NCI-H774 (cell line): ENCODE measurements at regions not wholly inside any gene's neighbourhood (a gene's known extent, or its start where the extent isn't known, plus 50 kb on each side); places are given as distances from the start of the nearest gene placed in this dataset.

Experiments used
- DNase-seq: peaks from one replicate; lab custom pipeline; 2025; lab: John Stamatoyannopoulos, UW

DNA sequence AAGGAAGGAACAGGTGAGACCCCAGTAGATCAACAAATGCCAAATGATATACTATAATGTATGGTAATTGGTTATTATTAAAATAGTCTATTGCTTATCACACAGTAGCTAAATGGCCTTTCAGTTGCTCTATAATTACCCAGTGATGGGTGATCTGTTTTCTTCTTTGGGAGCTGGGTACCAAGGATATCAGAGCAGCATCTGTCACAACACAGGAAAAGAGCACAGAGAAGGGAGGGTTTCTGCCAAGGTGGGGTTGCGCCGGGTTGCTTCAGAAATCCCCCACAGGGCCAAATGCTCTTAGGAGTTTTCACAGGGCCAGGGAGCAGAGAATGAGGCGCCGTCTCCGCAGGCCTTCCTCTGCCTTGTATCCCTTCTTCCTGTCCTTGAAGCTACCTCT is 469.4 kb downstream of the INSC start:
- no peak for DNase-seq

DNA sequence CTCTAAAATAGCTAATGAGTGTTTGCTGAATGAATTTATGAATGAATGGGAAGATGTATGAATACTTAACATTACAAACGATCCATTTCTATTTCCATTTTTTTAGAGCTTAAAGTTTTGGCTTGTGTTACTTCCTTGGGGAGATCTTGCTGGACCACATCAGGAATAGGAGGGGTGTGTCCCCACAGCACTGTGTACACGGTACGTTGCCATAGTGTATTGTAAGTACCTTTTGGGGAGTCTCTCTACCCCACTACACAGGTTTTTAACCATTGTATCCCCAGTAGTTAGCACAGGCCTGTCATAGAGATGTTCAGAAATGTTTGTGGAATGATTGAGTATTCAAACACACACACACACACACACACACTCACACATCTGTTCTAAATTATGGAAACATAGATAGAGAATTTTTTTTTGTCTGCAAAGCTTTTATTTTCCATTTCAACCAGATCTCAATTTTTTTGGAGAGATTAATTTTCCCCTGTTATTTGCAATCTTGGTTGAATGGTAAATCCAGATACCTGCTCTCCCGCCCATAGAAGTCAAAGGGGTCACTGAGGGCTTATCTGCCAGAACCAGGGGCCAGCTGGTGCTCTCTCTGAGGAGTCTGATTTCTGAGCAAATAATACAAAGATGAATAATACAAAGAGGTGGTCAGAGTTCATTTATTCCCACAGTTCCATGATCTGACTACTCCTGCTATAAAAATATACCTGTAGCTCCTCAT is 471.0 kb downstream of the INSC start:
- DNase-seq, result no peak

GRCh38 chr11:15586741-15587473 is 472.2 kb downstream of the INSC start:
- DNase-seq, result no peak

GRCh38 chr11:15589070-15589626 is 474.4 kb downstream of the INSC start:
- no peak for DNase-seq

DNA sequence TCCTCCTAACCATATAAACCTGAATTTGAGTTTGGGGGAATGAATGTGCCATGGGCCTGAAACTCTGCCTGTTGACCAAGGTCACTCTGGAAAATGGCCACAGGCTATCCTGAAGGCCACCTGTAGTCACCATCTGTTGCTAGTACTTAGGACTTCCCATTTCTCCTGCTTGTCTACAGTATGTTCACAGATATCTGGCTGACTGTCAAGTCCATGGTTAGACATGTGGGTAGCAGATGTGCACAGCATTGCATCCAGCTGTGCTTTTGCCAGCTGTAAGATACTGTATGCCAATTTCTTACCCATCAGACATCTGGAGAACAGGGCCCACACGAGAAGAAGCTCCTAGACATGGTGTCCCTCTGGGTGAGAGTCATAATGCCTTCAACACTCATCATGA is 475.4 kb downstream of the INSC start:
- DNase-seq, result no peak

GRCh38 chr11:15591112-15591537 is 476.4 kb downstream of the INSC start:
- no peak for DNase-seq

DNA sequence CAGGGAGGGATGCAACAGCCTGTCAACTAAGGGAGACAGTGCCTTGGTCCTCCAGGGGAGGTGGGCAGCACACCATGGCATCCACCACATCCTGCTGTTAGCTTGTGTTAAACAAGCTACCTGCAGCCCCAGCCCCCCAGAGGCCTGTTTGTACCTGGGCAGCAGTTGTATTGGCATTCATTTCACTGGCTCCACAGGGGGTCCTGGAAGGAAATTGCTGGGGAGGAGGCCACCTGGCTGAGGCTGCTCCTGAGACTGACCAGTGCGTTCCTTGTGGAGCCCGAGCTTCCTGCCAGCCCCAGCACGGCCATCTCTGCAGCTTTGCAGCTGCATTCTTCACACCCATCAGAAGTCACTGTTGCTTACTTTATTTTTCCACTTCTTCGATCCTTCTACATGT is 479.9 kb downstream of the INSC start:
- no peak for DNase-seq

DNA sequence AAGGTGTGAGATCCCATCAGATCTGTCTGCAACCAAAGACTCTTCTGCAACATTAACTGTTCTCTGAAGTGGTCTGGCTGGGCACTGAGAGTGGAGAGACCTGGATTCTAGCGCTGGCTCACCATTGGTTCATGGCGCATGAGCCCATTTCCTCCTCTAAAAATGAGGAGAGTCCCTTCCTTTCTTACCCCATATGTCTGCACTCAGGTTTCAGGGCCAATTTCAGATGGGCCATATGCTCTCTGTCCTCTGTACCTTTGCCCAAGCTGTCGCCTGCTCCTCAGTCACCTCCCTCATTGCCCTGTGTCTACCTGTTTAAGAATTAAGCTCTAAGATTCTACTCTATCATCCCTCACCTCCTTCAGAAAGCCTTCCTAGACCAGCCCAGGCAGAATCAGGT is 484.7 kb downstream of the INSC start:
- no peak for DNase-seq

DNA sequence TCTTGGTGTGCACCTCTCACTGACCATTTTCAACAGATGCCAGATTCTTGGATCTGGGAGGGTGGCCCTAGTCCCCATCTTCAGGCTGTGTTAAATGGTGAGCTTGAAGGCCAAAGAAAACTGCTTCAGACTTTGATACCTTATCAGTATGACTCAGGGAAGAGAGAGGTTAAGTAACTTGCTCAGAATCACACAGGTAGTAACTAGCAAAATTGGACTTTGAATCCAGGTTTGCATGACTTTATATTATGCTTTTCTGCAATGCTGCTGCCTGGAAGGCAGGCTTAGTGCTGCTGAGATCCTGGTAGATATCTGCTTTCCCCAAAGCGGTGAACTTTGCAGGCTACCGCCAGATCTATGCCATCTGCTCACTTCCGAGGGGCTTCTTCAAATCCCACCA is 487.3 kb downstream of the INSC start:
- no peak for DNase-seq

DNA sequence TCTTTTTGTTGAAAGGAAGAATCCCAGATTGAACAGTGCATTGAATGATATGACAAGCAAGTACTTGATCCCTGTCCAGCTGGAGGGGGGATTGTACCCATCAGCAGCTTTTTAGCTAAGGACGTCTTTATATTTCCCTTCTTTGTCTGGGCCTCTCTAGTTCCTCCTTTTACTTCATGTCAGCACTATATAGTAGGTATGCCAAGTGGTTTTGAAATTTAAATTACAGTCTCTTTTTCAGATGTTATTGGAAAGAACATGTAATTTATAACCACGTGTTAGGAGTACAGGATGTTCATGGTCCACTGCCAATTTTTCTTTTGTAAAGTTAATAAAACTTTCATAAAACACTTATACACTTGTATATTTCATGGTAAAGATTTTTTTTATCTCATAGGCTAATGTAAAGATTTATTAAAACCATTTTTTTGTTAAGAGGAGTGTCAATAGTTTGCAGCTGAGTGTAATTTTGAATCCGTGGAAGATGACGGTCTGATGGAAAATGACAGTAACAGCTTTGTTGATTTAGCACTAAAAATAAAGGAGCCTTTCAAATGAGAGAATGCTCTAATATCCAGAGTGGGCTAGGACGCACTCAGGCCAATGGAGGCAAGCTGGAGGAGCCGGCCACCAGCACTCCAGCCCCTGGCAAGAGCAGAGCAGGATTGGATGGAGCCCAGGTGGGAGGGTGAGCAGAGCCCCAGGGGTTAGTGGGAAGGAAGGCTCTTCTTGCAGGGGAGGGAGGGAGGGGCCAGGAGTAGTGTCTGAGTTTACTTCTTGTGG is 488.3 kb downstream of the INSC start:
- peak; percentile 20 for DNase-seq

DNA sequence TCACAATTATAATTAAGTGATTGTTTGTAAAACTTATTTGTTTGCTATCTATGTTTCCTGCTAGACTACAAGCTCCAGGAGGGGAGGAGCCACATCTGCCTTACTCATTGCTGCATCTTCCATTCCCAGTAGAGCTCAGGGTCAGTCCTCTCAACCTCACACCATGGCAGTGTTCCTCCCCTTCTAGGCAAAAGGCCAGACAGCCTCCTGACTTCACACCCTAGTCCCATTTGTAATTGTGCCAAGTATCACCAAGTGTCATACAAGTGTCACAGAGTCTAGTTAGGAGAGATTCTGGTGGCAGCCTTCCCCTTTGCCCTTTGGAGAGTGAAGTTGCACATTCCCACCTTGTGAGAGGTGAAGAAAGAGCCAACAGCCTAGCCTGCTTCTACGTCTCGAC is 490.4 kb downstream of the INSC start:
- no peak for DNase-seq

GRCh38 chr11:15607361-15608036 is 492.8 kb downstream of the INSC start:
- no peak for DNase-seq

DNA sequence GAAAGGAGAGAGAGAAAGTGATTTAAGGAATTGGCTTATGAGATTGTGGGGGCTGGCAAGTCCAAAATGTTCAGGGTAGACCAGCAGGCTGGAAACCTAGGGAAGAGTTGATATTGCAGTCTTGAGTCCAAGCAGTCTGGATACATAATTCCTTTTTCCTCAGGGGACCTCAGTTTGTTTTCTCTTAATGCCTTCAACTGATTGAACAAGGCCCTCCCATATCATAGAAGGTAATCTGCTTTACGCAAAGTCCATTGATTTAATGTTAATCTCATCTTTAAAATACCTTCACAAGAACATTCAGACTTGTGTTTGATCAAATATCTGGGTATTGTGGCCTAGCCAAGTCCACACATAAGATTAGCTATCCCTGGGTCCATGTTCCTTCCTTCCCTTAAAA is 494.7 kb downstream of the INSC start:
- no peak for DNase-seq

DNA sequence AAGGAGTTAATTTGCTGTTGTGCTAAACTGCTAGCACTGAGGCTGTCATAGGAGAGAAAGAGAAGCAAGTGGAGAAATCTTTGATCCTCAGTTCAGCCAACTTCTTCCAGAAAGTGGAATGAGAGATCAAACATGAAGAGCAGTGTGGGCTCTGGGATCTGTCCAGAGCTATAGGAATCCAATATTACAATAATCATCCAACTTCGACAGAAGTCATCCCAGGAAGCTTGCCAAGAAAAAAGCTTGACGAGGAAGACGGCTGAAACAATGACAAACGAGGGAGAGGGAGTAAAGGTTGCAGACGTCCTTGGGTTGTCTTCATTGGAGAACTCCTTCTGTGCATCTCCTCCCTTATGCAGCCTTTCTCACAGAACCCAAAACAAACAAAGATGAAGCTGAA is 496.2 kb downstream of the INSC start:
- no peak for DNase-seq

DNA sequence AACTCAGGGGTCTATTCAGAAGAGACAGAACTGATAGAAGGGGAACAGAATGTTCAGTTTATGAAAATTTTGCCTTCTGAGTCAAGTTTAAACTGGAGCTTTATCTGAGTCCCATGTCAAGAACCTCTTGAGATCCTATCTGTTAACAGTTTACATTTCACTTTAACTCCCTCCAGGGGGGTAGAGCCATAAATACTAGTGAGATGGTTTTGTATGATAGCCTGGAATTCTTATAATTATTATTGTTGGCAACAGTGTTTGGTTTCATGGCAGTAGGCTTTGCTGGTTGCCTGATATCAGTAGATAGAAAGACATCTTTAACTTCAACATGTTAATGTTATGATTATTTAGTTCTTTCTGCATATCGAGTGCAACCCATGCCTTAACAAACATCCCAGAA is 498.5 kb downstream of the INSC start:
- no peak for DNase-seq

DNA sequence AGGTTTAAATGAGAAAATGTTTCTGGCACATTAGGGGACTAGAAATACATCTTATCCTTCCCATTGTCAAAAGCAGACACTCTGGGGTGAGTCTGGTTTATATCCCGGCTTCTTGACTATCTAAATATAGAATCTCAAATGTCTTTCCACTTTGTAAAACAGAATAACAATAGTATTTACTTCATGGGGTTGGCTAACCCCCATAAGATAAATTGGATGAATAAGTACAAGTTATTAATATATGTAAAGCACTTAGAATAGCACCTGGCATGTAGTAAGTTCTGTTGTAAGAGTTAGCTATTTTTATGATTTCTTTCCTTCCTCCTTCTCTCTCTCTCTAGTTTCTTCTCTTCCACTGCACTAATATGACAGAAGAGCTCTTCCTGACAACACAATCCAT is 499.1 kb downstream of the INSC start:
- no peak for DNase-seq

DNA sequence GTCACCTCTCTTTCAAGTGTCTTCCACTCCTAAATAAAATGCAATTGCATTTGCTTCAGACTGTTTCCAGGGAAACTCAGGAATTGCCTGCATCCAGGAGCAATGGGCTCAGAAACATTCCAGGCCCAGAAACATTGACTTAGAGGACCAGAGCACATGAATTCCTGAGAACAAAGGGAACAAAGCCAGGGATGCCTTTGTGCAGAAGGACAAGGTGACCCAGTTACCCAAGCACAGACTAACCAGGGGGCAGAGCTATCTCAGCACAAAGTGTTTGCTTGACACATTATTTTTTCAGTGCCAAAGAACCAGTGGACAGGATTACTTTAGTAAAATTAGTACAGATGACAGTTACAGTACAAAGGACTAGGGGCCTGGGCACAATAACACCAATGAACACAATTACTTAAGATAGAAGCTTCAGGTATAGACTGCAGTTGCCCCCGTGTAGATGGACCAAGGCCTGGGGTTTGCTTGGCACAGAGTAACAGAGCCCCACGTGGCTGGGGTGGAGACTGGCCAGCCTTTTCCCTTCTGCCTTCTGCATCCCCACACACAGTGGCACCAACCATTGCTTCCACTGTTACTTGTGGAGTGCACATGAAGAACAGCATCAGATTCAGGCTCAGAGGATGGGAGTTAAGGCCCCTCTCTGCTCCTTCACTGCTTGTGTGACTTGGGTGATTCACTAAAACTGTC is 500.8 kb downstream of the INSC start:
- DNase-seq, result no peak

DNA sequence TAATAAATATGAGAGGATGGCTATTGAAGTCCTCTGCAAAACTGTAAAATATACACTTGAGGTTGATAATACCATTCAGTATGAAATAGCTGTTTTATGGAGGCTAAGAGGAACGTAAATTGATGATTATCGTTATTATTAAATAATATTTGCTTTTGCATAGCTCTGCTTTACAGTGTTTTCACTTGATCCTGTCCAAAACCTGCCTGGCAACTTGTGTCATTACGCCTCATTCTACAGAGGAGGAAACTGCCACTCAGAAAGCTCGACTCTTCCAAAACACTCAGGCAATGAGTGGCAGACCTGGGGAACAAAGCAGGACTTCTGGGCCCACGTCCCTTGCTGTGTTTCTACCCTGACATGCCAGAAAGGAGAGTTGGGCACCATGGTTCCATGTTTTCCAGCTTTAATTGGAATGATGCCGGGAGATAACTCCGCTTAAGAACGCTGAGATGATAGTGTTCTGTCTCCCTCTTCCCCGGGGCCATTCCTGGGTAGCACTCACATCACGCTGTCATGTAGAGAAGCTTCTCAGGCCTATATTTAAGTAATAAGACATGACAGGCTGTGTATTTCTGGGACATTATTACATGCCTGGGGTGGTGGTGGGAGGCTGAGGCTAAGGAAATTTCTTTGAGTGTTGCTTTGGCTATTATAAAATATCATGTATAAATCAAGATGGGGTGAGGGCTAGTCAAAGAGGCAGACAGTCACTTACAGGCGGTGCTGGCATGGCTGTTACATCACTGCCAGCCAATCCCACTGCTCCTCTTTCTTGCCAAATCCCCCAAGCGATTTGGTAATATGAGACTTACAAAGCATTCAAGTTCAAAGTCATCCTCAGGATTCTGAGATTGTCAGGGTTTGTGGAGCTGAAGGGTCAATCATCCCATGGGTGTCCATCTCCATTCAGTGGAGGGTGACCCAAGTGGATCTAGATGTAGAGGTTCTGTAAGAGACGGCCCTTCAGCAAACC is 501.7 kb downstream of the INSC start:
- no peak for DNase-seq

DNA sequence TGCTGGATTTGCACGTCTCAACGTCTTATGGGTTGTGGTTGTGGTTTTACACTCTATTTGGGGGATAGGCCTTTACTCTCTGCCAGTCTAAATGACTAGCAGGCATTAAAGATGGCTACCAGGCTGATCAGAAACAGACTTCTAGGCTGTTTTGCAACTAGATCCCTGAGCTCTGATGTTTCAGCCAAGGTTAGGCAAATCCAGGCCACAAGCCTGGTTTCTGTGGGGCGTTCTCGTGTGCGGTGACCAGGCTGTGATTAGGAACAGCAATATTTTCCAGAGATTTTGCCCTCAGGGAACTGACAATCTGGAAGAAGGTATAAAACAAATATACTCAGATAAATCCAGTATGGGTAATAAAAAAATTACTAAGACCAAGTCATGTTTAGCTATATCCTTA is 502.4 kb downstream of the INSC start:
- DNase-seq, result no peak

DNA sequence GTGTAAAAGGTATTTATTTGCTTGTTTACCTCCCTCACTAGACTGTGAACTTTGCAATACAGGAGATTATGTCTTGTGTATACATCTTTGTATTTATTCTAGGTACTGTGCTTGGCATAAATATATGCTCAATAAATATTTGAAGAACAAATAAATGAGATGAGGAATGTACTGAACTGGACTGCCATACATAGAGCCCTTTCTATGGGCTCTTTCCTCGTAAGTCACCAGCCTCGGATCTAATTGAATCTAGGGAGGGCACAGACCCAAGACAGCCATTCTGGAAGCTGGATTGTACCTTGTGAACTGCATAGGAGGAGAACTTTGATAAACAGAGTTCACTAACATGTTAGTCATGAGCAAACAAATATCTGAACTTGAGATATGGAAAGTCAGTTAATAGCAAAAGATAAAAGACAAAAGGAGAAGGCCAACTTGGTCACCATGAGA is 503.9 kb downstream of the INSC start:
- no peak for DNase-seq
